ENCODE measurements at regions not wholly inside any gene's neighbourhood (a gene's known extent, or its start where the extent isn't known, plus 50 kb on each side); places are given as distances from the start of the nearest gene placed in this dataset.

- TF ChIP-seq E2F6 (IDR thresholded peaks at IDR 0.05) (peak; percentile 33; the same call in 1 of the 2 replicates), CTCF (IDR thresholded peaks at IDR 0.05; ENCODE audit: control extremely low read depth in 1 of 3, insufficient read depth in 1 of 3, low read depth in 1 of 3, low read length in 3 of 3) (peak; percentile 83 to 90 (median 86)), KDM4A (IDR thresholded peaks at IDR 0.05; ENCODE audit: low read depth, low read length, severe bottlenecking) (peak; percentile 58), FOSL1 (IDR thresholded peaks at IDR 0.05; ENCODE audit: insufficient read depth, low read depth, low read length) (no peak)
Measured at GRCh38 chr7:67625257-67625737, 628.7 kb downstream of the TYW1 start (continued).

Data from H1 (cell line).